CD4-positive, alpha-beta T cell treated with Interleukin-4 for 1 hour (primary cell): ENCODE measurements at regions not wholly inside any gene's neighbourhood (a gene's known extent, or its start where the extent isn't known, plus 50 kb on each side); places are given as distances from the start of the nearest gene placed in this dataset.
A peak's percentile ranks its signal among the peaks of the same experiment; 100 is the strongest.
"Not testable (repeated sequence)": the region's sequence is repeated elsewhere in the genome, so short reads cannot be mapped to it uniquely, and the experiment has no call there.

ENCODE experiments used
- DNase-seq, 2 donors: peaks; one replicate each; pipeline ENCODE4 v3.0.0-alpha.2; 2020 to 2022

- DNase-seq = no peak
Measured at GRCh38 chr12:68428211-68428610, 96.0 kb upstream of the MDM1 start.

GRCh38 chr12:68428724-68429501 lies 96.8 kb upstream of the MDM1 start:
- no peak for DNase-seq

- DNase-seq = no peak
Measured at GRCh38 chr12:68429696-68430095, 97.5 kb upstream of the MDM1 start.

GRCh38 chr12:68431786-68432185 lies 99.6 kb upstream of the MDM1 start:
- DNase-seq = no peak

- DNase-seq = no peak
Measured at GRCh38 chr12:68432622-68433021, 100.5 kb upstream of the MDM1 start.

GRCh38 chr12:68434391-68435298 lies 102.5 kb upstream of the MDM1 start:
- DNase-seq = no peak

- DNase-seq = no peak
Measured at GRCh38 chr12:68435299-68435637, 103.1 kb upstream of the MDM1 start.

- DNase-seq = no peak
Measured at GRCh38 chr12:68435816-68436215, 103.7 kb upstream of the MDM1 start.

GRCh38 chr12:68438601-68439000 lies 106.4 kb upstream of the MDM1 start:
- no peak for DNase-seq

- DNase-seq = no peak
Measured at GRCh38 chr12:68439368-68440045, 107.3 kb upstream of the MDM1 start.

- DNase-seq = no peak
Measured at GRCh38 chr12:68440068-68440581, 108.0 kb upstream of the MDM1 start.

- DNase-seq = no peak
Measured at GRCh38 chr12:68441167-68441566, 109.0 kb upstream of the MDM1 start.

- DNase-seq = not testable (repeated sequence)
Measured at GRCh38 chr12:68442353-68442972, 110.3 kb upstream of the MDM1 start.

GRCh38 chr12:68443695-68444094 lies 111.5 kb upstream of the MDM1 start:
- not testable (repeated sequence) for DNase-seq

- DNase-seq = no peak
Measured at GRCh38 chr12:68445824-68446223, 113.7 kb upstream of the MDM1 start.

GRCh38 chr12:68446384-68446783 lies 114.2 kb upstream of the MDM1 start:
- no peak for DNase-seq

GRCh38 chr12:68446901-68447796 lies 115.0 kb upstream of the MDM1 start:
- DNase-seq = no peak

GRCh38 chr12:68447797-68448260 lies 115.7 kb upstream of the MDM1 start:
- DNase-seq = no peak

- no peak for DNase-seq
Measured at GRCh38 chr12:68449196-68449595, 117.0 kb upstream of the MDM1 start.

- DNase-seq = no peak
Measured at GRCh38 chr12:68450947-68451260, 118.7 kb upstream of the MDM1 start.

GRCh38 chr12:68451261-68452077 lies 119.3 kb upstream of the MDM1 start:
- peak in 1 of 2 donors; percentile 54 for DNase-seq
